ENCODE measurements at regions not wholly inside any gene's neighbourhood (a gene's known extent, or its start where the extent isn't known, plus 50 kb on each side); places are given as distances from the start of the nearest gene placed in this dataset.

DNA sequence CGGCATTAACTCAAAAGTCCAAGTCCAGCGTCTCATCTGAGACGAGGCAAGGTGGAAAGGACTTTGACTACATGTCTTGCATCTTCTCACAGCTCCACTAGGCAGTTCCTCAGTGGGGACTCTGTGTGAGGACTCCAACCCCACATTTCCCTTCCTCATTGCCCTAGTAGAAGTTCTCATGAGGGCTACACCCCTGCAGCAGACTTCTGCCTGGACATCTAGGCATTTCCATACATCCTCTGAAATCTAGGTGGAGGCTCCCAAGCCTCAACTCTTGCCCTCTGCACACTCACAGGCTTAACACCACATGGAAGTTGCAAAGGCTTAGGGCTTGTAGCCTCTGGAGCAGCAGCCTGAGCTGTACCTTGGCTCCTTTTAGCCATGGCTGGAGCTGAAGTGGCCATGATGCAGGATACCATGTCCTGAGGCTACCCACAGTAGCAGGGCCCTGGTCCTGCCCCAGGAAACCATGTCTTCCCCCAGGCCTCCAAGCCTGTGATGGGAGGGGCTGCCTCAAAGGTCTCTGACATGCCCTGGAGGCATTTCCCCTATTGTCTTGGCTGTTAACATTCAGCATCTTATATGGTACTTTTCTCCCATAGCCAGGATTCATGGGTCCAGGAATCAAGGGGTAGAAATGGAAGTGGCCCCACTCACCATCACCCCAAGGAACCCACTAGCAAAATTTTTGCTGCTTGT lies 194.6 kb upstream of the KCNG1 start:
- DNase-seq (ENCODE audit: low read depth in 2 of 2), result no peak

DNA sequence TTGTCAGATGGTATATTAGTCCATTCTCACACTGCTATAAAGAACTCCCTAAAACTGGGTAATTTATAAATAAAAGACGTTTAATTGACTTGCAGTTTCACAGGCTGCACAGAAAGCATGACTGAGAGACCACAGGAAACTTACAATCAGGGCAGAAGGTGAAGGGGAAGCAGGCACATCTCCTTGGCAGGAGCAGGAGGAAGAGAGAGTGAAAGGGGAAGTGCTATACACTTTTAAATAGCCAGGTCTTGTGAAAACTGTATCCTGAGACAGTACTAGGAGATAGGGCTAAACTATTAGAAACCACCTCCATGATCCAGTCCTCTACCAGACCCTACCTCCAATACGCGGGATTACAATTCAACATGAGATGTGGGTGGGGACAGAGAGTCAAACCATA lies 193.9 kb upstream of the KCNG1 start:
- DNase-seq (ENCODE audit: low read depth in 2 of 2), result no peak

DNA sequence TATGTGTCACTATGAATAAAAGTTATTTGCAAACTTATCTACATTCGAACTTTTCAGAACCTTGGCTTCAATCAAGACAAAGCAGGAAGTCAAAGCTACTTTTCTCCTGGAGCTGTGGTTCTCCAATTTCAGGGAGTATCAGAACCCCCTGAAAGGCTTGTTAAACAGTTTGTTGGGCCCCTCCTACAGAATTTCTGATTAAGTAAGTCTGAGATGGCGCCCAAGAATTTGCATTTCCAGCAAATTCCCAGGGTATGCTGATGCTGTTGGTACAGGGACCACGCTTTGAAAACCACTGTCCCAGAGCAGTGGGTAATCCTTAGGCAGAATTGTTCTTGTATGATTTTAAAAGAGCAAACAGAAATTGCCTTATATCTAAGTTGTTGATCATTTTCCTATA lies 189.9 kb upstream of the KCNG1 start:
- DNase-seq (ENCODE audit: low read depth in 2 of 2), result no peak

DNA sequence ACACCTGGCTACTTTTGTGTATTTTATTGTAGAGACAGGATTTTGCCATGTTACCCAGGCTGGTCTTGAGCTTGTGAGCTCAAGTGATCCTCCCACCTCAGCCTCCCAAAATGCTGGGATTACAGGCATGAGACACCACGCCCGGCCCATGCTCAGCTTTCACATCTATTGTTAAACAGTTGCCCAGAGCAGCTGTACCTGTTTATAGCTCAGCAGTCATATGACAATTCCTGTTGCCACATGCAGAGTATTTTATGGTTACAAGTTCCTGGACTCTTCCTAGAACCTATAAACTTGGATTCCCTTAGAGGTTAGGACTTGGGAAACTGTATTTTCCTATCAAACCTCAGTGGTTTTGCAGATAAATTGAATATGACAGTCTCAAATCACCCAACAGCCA lies 188.3 kb upstream of the KCNG1 start:
- no peak for DNase-seq (ENCODE audit: low read depth in 2 of 2)

DNA sequence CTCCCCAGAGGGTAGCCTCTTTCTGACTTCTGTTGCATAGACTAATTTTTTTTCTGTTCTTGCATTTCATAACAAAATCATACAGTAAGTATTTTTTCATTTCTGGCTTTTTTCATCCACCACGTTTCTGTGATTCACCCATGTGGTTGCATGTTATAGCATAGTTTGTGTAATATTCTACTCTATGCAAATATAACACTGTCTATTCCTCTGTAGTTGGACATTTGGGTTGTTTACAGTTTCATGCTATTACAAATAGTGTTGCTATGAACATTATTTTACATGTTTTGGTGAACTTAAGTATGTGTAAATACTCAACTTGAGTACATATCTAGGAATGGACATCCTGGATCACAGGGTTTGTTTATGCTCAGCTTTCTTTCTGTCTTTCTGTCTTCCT lies 187.2 kb upstream of the KCNG1 start:
- DNase-seq (ENCODE audit: low read depth in 2 of 2), result no peak

DNA sequence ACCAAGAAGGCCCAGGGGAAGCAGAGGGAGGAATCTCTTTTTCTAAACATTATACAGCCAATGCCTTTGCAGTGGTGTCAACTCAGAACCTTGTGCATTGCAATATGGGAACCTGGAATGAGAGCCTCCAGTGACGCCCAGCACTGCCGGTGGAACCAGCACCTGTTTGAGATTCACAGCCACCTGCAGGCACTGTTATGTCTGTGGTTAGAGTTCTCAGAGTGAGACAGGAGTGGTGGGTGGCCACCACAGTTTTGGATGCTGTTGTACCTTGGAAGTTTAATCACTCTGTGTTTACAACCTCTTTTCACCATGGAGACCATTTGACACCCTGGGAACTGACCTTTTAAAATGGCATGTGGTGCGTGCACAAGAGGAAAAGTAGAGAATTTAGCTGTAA lies 185.3 kb upstream of the KCNG1 start:
- DNase-seq (ENCODE audit: low read depth in 2 of 2), result no peak

DNA sequence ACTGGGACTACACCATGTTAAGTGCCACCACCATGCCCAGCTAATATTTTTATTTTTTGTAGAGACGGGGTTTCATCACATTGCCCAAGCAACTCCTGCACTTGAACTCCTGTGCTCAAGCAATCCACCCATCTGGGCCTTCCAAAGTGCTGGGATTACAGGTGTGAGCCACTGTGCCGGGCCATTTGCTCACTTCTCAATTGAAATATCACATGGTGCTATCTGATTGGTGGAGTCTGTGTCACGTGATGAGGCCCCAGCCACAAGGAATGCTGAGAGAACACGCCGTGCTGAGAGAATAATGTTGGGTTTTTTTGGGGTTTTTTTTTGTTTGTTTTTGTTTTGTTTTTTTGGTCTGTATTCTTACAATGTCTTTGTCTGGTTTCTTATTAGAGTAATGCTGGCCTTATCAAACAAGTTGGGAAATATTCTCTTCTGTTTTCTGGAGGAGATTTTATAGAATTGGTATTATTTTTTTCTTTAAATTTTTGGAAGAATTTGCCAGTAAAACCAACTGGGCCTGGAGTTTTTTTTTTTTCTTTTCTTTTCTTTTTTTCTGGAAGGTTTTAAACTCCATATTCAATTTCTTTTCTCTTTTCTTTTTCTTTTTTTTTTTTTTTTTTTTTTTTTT lies 183.2 kb upstream of the KCNG1 start:
- DNase-seq (ENCODE audit: low read depth in 2 of 2), result no peak

DNA sequence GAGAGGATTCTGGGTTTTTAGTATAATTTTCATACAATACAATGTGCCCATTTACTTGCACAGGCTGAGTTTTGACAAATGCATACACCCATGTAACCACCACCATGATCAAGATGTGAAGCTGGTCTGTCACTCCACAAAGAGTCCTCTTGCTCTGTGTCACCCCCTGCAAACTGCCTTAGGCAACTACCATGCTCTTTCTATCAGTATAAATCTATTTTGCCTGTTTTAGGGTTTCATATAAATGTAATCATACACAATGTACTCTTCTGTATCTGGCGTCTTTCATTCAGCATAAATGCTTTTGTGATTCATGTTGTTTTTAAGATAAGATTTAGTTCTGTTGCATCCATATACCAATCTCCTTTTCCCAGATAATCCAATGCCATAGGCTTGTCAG lies 181.9 kb upstream of the KCNG1 start:
- DNase-seq (ENCODE audit: low read depth in 2 of 2), result no peak

DNA sequence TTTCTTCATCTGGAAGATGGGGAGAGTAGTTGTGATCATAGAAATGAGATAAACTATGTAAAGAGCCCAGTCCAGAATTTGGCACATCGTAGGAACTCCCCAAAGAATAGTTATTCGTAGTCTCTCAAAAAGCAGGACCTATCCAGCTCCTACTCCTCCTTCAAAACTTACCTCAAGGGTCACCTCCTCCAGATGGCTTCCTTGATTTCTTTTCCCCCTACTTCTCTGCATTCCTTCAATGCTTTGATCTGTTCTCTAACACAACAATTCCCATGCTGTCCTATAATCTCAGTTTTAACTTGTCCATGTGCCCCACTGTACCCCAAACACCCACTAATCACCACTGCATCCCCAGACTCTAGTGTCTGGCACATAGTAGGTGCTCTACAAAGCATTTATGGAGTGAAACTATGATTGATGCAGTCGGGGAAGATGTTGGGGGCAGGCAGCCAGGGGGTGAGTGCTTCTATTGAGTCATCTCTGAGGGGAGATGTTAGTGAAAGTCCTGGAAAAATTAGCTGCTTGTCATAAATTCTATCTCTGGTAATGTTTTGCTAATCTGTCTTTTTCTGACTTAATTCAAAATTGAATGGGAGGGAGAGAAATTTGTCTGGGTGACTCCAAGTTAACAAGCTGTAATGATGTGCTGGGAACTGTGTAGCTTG lies 181.3 kb upstream of the KCNG1 start:
- no peak for DNase-seq (ENCODE audit: low read depth in 2 of 2)

DNA sequence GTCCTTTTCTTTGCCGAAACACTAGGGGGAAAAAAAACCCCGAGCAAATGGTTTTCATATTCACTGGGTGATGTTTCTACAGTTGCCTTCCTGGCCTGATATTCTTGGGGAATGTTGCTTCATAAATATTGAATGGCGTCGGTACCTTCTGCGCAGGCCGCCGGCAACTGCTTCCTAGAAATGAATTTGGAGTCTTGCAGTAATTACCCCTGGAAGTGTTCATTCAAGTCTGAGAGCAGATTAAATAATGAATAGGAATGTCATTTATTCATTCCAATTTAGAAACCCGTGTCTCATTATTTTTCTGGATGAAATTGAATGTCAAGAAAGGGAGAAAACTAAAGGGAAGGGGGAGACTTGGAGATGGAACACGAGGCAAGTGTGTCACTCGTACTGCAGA lies 179.4 kb upstream of the KCNG1 start:
- DNase-seq (ENCODE audit: low read depth in 2 of 2), result no peak

DNA sequence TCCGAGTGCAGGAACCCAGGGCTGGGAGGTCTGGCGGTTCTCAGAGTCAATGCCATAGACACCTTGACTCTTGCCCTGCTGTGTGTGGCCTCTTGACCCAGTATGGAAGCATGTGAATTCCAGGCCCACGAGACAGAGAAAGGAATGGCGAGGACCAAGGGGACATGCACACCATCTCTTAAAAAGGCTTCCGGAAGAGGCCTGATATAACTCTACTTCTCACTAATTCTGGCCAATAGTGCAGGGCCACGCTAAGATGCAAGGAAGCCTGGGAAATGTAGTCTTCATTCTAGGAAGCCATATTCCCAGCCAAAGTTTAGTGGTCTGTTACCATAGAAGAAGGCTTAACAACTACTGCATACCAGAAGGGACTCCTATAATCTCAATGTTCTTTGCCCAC lies 177.0 kb upstream of the KCNG1 start:
- DNase-seq (ENCODE audit: low read depth in 2 of 2), result no peak

DNA sequence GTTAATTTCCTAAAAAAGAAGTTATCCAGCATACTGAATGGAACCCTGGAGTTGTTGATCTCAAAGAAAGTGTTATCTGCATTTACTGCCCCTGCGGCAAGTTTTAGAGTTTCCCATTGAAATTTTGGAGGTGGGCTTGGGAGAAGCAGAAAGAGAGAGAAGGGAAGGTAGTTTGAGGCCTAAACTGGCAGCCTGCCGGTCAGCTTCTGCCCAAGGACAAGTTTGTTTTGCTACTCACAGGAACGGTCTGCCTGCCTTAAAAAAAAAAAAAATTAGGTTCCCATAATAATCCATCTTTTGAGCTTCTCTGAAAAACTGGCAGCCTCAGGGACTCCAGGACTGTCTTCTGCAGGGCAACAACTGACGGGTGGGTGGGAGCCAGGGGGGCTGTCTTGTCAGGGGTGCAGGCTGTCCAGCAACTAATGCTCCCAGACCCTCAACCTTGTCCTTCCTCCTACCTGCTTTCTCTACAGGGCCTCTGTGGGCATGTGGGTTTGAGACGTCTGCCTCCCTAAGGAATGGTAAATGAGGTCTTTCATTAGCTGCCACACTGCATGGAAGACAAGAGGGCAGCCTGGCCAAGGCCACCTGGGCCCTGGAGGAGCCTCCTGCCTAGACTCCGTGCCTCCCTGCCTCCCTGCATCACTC lies 176.1 kb upstream of the KCNG1 start:
- DNase-seq (ENCODE audit: low read depth in 2 of 2), result no peak

DNA sequence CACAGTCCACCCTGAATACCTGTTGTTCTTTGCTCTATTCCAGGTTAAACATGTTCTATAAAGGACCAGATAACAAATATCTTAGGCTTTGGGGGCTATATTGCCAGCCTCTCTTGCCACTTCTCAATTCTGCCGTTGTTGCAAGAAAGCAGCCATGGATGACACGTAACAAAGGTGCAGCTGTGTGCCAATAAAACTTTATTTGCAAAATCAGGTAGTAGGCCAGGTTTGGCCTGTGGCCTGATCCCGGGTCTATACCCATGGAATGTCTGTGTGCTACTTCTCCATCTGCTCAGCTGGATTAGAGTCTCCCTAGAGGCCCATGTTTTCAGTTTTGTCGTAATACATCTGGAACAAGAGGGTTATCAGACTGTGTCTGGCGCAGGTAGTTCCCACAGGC lies 175.3 kb upstream of the KCNG1 start:
- DNase-seq (ENCODE audit: low read depth in 2 of 2), result no peak

DNA sequence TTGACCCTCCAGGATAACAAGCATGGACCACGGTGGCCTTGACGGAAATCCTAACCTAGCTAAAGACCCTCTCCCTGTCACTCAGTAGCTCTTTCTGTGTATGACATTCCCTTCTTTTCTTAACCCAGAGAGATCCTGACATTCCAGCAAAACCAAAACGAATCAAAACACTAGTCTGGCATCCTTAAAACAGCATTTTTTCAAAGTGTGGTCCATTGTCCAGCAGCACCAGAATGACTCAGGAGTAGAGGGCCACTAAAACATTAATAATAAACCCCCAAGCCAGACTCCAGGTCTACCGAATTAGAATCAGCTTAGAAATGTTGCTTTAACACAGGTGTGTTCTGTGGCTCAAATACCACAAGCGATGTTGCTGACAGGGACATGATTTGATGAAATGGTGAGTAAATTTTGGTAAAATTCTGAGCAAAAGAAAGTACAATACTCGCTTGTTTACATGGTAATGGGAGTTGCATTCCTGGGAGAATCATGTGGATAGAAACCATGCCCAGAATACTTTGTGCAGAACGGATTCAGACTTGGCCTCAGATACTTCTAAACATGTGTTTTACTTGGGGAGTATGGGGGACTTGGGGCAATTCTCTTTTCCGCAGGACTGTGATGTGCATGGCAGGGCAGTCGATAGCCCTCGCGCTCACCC lies 174.2 kb upstream of the KCNG1 start:
- DNase-seq (ENCODE audit: low read depth in 2 of 2), result no peak

DNA sequence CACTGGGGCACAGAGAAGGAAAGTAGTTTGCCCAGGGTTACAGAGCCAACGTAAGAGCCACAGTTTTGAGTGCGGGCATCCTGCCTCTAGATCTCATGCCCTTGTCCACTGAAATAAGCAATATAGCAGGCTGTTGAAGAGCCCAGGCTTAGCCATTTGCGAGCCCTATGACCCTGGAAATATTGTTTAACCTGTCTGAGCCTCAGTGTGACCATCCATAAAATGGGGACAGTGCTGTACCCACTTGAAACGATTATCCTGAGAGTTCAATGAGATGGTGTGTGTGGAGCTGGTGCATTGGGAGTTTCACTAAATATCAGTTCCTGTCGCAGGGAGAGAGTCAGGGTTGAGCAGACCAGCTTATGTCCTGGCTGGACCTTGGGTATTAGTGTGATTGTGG lies 173.1 kb upstream of the KCNG1 start:
- DNase-seq (ENCODE audit: low read depth in 2 of 2), result no peak

DNA sequence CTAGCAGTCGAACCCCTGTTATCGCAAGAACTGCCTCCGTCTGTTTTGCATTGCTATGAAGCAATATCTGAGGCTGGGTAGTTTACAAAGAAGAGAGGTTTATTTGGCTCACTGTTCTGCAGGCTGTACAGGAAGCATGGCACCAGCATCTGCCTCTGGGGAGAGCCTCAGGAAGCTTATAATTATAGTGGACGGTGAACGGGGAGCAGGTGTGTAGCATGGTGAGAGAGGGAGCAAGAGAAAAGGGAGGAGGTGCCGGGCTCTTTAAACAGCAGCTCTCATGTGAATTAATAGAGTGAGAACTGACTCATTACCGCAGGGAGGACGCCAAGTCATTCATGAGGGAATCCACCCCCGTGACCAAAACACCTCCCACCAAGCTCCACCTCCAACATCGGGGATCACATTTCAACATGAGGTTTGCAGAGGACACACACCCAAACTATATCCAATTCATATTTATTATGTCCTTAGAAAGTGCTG lies 172.6 kb upstream of the KCNG1 start:
- no peak for DNase-seq (ENCODE audit: low read depth in 2 of 2)

DNA sequence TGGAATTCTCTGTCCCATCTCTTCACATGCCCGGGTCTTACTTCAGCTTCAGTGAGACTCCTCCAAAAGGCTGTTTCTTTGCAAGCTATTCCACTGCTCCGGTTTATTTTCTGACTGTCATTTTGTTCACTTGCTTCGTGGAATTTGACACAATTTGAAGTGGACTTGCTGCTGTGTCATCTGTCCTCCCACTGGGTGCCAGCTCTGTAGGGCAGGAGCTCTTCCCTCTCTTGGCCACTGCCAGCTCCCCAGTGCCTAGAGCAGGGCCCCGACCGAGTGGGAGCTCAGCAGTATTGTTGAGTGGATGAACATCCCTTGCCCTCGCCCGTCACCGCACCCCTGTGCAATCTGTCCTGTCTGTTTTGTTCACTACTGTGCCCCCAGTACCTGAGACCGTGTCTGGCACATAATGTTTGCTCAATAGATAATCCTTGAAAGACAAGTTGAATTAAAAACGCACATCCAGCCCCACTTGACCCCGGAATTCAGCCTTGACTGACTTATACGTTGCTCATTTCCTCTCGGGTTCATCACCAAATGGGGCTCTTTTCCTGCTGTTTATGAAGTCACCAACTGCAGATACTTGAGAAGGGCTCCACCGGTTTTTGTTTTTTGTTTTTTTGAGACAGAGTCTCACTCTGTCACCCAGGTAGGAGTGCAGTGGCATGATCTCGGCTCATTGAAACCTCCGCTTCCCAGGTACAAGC lies 170.3 kb upstream of the KCNG1 start:
- no peak for DNase-seq (ENCODE audit: low read depth in 2 of 2)

DNA sequence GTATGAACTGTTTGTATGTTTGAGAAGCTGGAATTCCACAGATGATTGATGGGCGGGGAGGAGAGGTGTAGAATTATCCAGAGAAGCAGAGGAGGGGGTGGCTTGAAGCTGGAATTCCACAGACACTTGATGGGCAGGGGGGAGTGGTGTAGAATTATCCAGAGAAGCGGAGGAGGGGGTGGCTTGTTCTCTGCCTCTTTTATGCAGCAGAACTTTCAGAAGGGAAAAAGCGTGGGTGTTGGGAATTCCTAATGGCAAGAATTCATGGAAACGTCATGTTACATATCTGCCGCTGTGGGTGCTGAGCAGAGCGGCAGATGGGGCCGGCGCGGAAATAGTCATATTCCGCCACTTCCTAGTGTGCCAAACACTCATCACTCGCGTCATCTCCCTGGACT lies 167.9 kb upstream of the KCNG1 start:
- DNase-seq (ENCODE audit: low read depth in 2 of 2), result no peak

DNA sequence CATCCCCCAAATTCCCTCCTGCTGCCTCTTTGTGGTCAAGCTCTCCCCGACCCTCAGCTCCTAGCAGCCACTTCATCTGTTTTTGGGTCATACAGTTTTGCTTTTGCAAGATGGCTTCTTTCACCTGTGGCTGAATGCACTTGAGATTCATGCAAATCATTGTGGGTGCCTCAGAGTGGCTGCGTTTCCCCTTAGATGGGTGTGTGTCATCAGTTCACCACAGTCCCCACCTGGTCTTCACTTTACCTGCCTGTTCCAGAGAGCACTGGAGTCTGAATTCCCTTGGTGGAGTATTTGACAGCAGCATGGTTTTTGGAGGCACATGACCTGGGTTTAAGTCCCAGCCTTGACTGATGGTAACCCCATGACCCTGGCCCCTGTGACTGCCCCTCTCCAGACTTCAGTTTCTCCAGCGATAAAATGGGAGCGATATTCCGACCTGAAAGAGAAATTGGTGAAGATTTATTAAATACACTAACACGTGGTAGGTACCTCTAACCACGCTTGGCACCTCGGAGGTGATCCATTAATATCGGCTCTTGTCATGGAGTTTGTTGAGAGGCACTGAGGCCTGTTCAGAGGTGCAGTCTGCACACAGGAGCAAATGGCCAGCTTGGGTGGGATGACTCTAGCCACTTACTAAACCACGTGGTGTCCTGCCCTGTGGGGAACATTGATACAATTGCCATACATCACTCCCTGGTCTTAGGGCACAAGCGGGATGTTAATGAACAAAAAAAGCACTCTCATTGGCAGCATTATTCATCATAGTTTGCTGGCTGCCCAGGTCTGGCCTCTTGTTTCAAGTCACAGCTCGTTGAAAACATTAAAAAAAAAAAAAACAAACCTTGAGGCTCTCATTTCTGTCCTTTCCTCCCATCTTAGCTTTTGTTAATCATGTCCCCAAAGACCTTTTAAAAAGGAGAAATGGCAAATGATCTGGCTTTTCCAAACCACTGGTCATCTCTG lies 167.2 kb upstream of the KCNG1 start:
- DNase-seq (ENCODE audit: low read depth in 2 of 2), result no peak

DNA sequence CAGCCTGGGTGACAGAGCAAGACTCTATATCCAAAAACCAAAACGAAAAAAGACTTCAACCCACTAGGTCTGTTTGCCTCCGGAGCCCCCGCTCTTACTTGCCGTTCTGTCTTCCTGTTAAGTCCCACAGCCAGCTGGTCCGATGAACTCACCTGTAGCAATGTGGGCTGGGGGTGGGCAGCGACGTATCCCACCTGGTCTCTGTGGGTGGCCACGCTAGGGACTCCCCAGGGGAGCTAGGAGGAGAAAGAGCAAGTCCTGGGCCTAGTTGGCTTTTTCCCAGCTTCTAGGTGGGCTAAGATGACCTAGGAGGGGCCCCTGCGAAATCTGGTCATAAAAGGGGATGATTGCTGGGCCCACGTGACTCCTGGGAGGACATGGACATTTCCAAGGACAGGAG lies 166.0 kb upstream of the KCNG1 start:
- no peak for DNase-seq (ENCODE audit: low read depth in 2 of 2)
